ENCODE measurements at regions not wholly inside any gene's neighbourhood (a gene's known extent, or its start where the extent isn't known, plus 50 kb on each side); places are given as distances from the start of the nearest gene placed in this dataset.

- TF ChIP-seq, protein P1, sequence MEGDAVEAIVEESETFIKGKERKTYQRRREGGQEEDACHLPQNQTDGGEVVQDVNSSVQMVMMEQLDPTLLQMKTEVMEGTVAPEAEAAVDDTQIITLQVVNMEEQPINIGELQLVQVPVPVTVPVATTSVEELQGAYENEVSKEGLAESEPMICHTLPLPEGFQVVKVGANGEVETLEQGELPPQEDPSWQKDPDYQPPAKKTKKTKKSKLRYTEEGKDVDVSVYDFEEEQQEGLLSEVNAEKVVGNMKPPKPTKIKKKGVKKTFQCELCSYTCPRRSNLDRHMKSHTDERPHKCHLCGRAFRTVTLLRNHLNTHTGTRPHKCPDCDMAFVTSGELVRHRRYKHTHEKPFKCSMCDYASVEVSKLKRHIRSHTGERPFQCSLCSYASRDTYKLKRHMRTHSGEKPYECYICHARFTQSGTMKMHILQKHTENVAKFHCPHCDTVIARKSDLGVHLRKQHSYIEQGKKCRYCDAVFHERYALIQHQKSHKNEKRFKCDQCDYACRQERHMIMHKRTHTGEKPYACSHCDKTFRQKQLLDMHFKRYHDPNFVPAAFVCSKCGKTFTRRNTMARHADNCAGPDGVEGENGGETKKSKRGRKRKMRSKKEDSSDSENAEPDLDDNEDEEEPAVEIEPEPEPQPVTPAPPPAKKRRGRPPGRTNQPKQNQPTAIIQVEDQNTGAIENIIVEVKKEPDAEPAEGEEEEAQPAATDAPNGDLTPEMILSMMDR (IDR thresholded peaks at IDR 0.05) = no peak
- Histone ChIP-seq H3K27ac (ENCODE audit: low read length) (no peak overlapping the region), H3K27me3 (ENCODE audit: control insufficient read depth, insufficient read depth, low read length) (no peaks in the 10 kb centered on the region), H3K9me3 (ENCODE audit: control insufficient read depth, insufficient read depth, low read length) (no peaks in the 10 kb centered on the region), H3K36me3 (ENCODE audit: control insufficient read depth, insufficient read depth, low read length) (no peaks in the 10 kb centered on the region), H3K4me1 (ENCODE audit: control insufficient read depth, insufficient read depth, low read length) (no peaks in the 10 kb centered on the region), H3K4me3 (ENCODE audit: low read length) (no peak overlapping the region)
- no CpG with 5 or more reads among the region's 1 CpG for WGBS (ENCODE audit: insufficient coverage)
- ATAC-seq (no peak), DNase-seq (no peak)
- Mint-ChIP-seq H3K36me3 (no peaks in the 10 kb centered on the region), H3K9me3 (peaks cover 9 to 18% of the 10 kb centered on the region in 2 donors), H3K4me1 (no peaks in the 10 kb centered on the region), H3K27ac (no peak overlapping the region), H3K4me3 (no peak overlapping the region), H3K27me3 (ENCODE audit: low read depth in 2 of 2) (no peaks in the 10 kb centered on the region)
- intact Hi-C loops (cut with micrococcal nuclease) = no loop called here
Observed at GRCh38 chr1:195200772-195201171, 1407.5 kb downstream of the KCNT2 start.

- 78% methylated on average over 1 of the region's 1 CpG for WGBS (ENCODE audit: insufficient coverage)
- ATAC-seq = no peak
- no peak overlapping the region for H3K27ac Mint-ChIP-seq
Observed at GRCh38 chr1:195197116-195197515, 1411.1 kb downstream of the KCNT2 start.

GRCh38 chr1:195195423-195196057 is 1412.7 kb downstream of the KCNT2 start:
- peak in 1 of 2 donors; percentile 18 for DNase-seq
- Histone ChIP-seq H3K27ac (ENCODE audit: low read length) (no peak overlapping the region), H3K4me1 (ENCODE audit: control insufficient read depth, insufficient read depth, low read length) (no peaks in the 10 kb centered on the region), H3K36me3 (ENCODE audit: control insufficient read depth, insufficient read depth, low read length) (no peaks in the 10 kb centered on the region), H3K4me3 (ENCODE audit: low read length) (no peak overlapping the region), H3K27me3 (ENCODE audit: control insufficient read depth, insufficient read depth, low read length) (no peaks in the 10 kb centered on the region), H3K9me3 (ENCODE audit: control insufficient read depth, insufficient read depth, low read length) (peaks cover 4% of the 10 kb centered on the region)
- H3K9me3 Mint-ChIP-seq = peaks cover 6 to 15% of the 10 kb centered on the region in 2 donors
- 60% methylated on average over 7 of the region's 8 CpGs for WGBS (ENCODE audit: insufficient coverage)
- H3K27me3 Mint-ChIP-seq (ENCODE audit: low read depth in 2 of 2) = no peaks in the 10 kb centered on the region
- H3K27ac Mint-ChIP-seq = no peak overlapping the region
- no peak overlapping the region for H3K4me3 Mint-ChIP-seq
- H3K36me3 Mint-ChIP-seq = no peaks in the 10 kb centered on the region
- no peak for ATAC-seq
- intact Hi-C loops (cut with micrococcal nuclease) = no loop called here
- TF ChIP-seq, protein P1 (IDR thresholded peaks at IDR 0.05) = no peak
- H3K4me1 Mint-ChIP-seq = no peaks in the 10 kb centered on the region

More at GRCh38 chr1:195197116-195197515, 1411.1 kb downstream of the KCNT2 start:
- no peaks in the 10 kb centered on the region for H3K4me1 ChIP-seq (ENCODE audit: control insufficient read depth, insufficient read depth, low read length)
- no peaks in the 10 kb centered on the region for H3K9me3 ChIP-seq (ENCODE audit: control insufficient read depth, insufficient read depth, low read length)
- no peaks in the 10 kb centered on the region for H3K27me3 Mint-ChIP-seq (ENCODE audit: low read depth in 2 of 2)
- no peak overlapping the region for H3K4me3 ChIP-seq (ENCODE audit: low read length)
- H3K4me1 Mint-ChIP-seq = no peaks in the 10 kb centered on the region
- peaks cover 8 to 12% of the 10 kb centered on the region in 2 donors for H3K9me3 Mint-ChIP-seq
- H3K36me3 ChIP-seq (ENCODE audit: control insufficient read depth, insufficient read depth, low read length) = no peaks in the 10 kb centered on the region
- H3K36me3 Mint-ChIP-seq = no peaks in the 10 kb centered on the region
- no peak overlapping the region for H3K4me3 Mint-ChIP-seq
- H3K27me3 ChIP-seq (ENCODE audit: control insufficient read depth, insufficient read depth, low read length) = no peaks in the 10 kb centered on the region
- TF ChIP-seq, protein P1 (IDR thresholded peaks at IDR 0.05) = no peak
- intact Hi-C loops (cut with micrococcal nuclease) = no loop called here
- no peak overlapping the region for H3K27ac ChIP-seq (ENCODE audit: low read length)
- no peak for DNase-seq

DNA sequence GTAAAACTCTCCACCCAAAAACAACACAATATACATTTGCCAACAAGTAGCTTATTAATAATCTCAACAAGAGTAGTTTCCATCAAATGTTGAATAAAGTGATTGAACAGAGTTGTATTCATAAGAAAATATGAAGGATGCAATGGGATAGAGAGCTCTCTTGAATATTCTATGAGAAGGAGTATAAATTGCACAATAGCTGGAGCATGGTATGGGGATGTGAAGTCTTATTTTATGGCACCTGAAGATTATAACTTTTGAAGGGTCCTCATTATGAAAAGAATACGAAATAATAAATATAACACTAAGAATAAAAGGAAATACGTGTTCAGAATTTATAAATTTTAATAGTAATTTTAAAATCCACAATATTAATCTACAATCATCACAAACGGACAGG is 1415.1 kb downstream of the KCNT2 start:
- Mint-ChIP-seq H3K9me3 (peaks cover 6 to 11% of the 10 kb centered on the region in 2 donors), H3K4me3 (no peak overlapping the region), H3K27ac (no peak overlapping the region), H3K36me3 (no peaks in the 10 kb centered on the region), H3K27me3 (ENCODE audit: low read depth in 2 of 2) (no peaks in the 10 kb centered on the region), H3K4me1 (no peaks in the 10 kb centered on the region)
- intact Hi-C loops (cut with micrococcal nuclease) = no loop called here
- no peaks in the 10 kb centered on the region for H3K27me3 ChIP-seq (ENCODE audit: control insufficient read depth, insufficient read depth, low read length)
- TF ChIP-seq, protein P1 (IDR thresholded peaks at IDR 0.05) = no peak
- H3K4me3 ChIP-seq (ENCODE audit: low read length) = no peak overlapping the region
- H3K27ac ChIP-seq (ENCODE audit: low read length) = no peak overlapping the region
- DNase-seq (no peak), ATAC-seq (no peak)
- H3K4me1 ChIP-seq (ENCODE audit: control insufficient read depth, insufficient read depth, low read length) = no peaks in the 10 kb centered on the region
- WGBS (ENCODE audit: insufficient coverage) = no CpG with 5 or more reads among the region's 3 CpGs
- peaks cover 4% of the 10 kb centered on the region for H3K9me3 ChIP-seq (ENCODE audit: control insufficient read depth, insufficient read depth, low read length)
- no peaks in the 10 kb centered on the region for H3K36me3 ChIP-seq (ENCODE audit: control insufficient read depth, insufficient read depth, low read length)

All from natural killer cell (primary cell).